ENCODE measurements at regions not wholly inside any gene's neighbourhood (a gene's known extent, or its start where the extent isn't known, plus 50 kb on each side); places are given as distances from the start of the nearest gene placed in this dataset.

DNA sequence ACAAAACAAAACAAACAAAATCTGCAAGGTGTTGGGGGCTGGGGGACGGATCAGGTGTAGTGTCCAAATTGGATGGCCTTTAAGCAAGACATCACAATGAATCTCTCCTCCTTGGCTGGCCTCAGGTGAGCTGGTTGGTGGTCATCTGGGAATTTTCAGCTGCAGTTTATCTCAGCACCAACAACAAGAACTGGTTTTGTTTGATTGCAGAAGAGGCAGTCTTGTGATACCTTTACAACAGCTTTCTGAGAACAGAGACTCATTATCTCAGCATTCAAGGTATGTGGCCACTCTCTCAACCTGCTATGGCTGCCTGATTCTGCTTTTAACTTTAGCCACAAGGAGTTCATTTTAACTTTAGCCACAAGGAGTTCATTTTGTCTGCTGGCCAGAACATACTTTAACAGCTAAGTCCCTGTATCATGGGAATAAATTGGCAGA, 1543.4 kb downstream of the EFNA5 start:
- Mint-ChIP-seq H3K27ac (ENCODE audit: unreplicated experiment) (no peak overlapping the region), H3K4me1 (ENCODE audit: unreplicated experiment) (no peaks in the 10 kb centered on the region), H3K36me3 (ENCODE audit: low read depth, unreplicated experiment) (no peaks in the 10 kb centered on the region), H3K9me3 (ENCODE audit: unreplicated experiment) (no peaks in the 10 kb centered on the region), H3K4me3 (ENCODE audit: unreplicated experiment) (no peak overlapping the region), H3K27me3 (ENCODE audit: unreplicated experiment) (no peaks in the 10 kb centered on the region)
- TF ChIP-seq, protein P1, sequence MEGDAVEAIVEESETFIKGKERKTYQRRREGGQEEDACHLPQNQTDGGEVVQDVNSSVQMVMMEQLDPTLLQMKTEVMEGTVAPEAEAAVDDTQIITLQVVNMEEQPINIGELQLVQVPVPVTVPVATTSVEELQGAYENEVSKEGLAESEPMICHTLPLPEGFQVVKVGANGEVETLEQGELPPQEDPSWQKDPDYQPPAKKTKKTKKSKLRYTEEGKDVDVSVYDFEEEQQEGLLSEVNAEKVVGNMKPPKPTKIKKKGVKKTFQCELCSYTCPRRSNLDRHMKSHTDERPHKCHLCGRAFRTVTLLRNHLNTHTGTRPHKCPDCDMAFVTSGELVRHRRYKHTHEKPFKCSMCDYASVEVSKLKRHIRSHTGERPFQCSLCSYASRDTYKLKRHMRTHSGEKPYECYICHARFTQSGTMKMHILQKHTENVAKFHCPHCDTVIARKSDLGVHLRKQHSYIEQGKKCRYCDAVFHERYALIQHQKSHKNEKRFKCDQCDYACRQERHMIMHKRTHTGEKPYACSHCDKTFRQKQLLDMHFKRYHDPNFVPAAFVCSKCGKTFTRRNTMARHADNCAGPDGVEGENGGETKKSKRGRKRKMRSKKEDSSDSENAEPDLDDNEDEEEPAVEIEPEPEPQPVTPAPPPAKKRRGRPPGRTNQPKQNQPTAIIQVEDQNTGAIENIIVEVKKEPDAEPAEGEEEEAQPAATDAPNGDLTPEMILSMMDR (IDR thresholded peaks at IDR 0.05; ENCODE audit: unreplicated experiment) = no peak
- no peak for DNase-seq (ENCODE audit: low spot score)

DNA sequence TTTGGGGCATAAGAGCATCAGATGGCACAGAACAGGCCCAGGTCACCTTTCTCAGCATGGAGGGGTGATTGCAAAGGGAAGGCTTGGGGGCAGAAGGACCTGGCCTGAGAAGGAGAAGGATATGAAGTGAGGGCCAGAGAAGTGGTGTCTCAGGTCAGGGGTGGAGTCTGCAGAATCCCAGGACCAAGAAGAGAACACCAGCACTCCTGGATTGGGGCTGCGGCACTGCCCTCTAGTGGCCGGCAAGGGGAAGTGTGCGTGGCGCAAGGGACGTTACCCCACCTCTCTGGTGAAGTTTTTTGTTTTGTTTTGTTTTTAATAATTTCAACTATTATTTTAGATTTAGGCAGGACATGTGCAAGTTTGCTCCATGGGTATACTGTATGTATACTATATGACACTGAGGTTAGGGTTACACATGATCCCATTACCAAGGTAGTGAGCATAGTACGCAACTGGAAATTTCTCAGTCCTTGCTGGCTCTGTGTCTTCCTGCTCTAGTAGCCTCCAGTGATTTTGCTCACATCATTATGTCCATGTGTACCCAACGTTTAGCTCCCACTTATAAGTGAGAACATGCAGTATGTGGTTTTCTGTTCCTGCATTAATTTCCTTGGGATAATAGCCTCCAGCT, 1548.6 kb downstream of the EFNA5 start:
- no peaks in the 10 kb centered on the region for H3K4me1 Mint-ChIP-seq (ENCODE audit: unreplicated experiment)
- peaks cover 2% of the 10 kb centered on the region for H3K27me3 Mint-ChIP-seq (ENCODE audit: unreplicated experiment)
- TF ChIP-seq, protein P1 (IDR thresholded peaks at IDR 0.05; ENCODE audit: unreplicated experiment) = peak; percentile 93
- no peak overlapping the region for H3K4me3 Mint-ChIP-seq (ENCODE audit: unreplicated experiment)
- DNase-seq (ENCODE audit: low spot score) = peak; percentile 51
- no peaks in the 10 kb centered on the region for H3K9me3 Mint-ChIP-seq (ENCODE audit: unreplicated experiment)
- H3K27ac Mint-ChIP-seq (ENCODE audit: unreplicated experiment) = no peak overlapping the region
- H3K36me3 Mint-ChIP-seq (ENCODE audit: low read depth, unreplicated experiment) = no peaks in the 10 kb centered on the region

DNA sequence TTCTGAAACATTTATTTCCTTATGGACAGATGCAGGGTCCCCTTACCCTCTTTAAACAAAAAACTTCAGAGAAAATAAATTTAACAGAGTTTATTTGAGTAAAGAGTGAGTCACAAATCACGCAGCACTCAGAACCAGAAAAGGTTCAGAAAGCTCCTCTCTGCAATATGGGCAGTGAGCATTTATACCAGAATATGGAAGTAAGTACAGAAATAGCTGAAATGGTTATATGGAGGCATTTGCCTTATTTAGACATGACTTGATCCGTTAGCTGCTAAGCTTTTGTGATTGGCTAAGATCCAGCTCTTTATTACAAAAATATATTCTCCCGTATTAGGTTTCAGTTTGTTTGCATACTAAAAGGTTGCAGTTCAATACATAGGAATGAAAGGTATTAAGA, 1554.1 kb downstream of the EFNA5 start:
- Mint-ChIP-seq H3K9me3 (ENCODE audit: unreplicated experiment) (no peaks in the 10 kb centered on the region), H3K4me3 (ENCODE audit: unreplicated experiment) (no peak overlapping the region), H3K27me3 (ENCODE audit: unreplicated experiment) (peaks cover 2% of the 10 kb centered on the region), H3K27ac (ENCODE audit: unreplicated experiment) (no peak overlapping the region), H3K36me3 (ENCODE audit: low read depth, unreplicated experiment) (no peaks in the 10 kb centered on the region), H3K4me1 (ENCODE audit: unreplicated experiment) (no peaks in the 10 kb centered on the region)
- TF ChIP-seq, protein P1 (IDR thresholded peaks at IDR 0.05; ENCODE audit: unreplicated experiment) = no peak
- no peak for DNase-seq (ENCODE audit: low spot score)

DNA sequence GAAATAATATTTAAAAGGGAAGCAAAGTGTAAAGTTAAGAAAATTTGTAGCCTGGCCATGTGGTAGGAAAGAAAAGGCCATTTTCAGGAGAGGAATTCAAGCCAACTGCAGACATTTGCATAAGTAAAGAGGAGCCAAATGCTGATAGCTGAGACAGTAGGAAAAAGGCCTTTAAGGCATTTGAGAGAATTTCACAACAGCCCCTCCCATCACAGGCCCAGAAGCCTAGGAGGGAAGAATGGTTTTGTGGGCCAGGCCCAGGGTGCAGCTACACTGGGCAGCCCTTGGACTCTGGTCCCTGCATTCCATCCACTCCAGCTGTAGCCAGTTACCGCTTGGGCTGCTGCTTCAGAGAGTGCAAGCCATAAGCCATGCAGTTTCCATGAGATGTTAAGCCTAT, 1556.8 kb downstream of the EFNA5 start:
- H3K4me1 Mint-ChIP-seq (ENCODE audit: unreplicated experiment) = no peaks in the 10 kb centered on the region
- no peak overlapping the region for H3K4me3 Mint-ChIP-seq (ENCODE audit: unreplicated experiment)
- no peaks in the 10 kb centered on the region for H3K36me3 Mint-ChIP-seq (ENCODE audit: low read depth, unreplicated experiment)
- TF ChIP-seq, protein P1 (IDR thresholded peaks at IDR 0.05; ENCODE audit: unreplicated experiment) = no peak
- no peak for DNase-seq (ENCODE audit: low spot score)
- no peaks in the 10 kb centered on the region for H3K9me3 Mint-ChIP-seq (ENCODE audit: unreplicated experiment)
- H3K27me3 Mint-ChIP-seq (ENCODE audit: unreplicated experiment) = no peaks in the 10 kb centered on the region
- H3K27ac Mint-ChIP-seq (ENCODE audit: unreplicated experiment) = no peak overlapping the region

DNA sequence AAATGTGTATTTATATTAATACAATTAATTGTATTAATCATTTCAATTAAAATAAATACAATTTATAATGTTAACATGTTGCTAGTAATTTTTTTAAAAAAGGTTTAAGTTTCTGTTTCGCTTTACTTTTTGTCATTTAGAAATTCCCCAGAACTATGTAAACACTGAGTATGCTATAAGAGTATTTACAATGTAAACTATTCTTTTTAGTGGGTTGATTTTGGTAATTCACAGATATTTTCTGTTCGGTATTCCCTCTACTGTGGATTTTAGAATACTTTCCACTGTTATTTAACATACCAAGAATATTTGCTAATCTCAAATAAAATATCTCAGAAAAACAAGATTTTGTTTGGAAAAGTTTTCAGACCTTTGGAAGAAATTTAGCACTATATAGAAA, 1564.4 kb downstream of the EFNA5 start:
- DNase-seq (ENCODE audit: low spot score) = no peak
- Mint-ChIP-seq H3K27me3 (ENCODE audit: unreplicated experiment) (no peaks in the 10 kb centered on the region), H3K27ac (ENCODE audit: unreplicated experiment) (no peak overlapping the region), H3K4me1 (ENCODE audit: unreplicated experiment) (no peaks in the 10 kb centered on the region), H3K36me3 (ENCODE audit: low read depth, unreplicated experiment) (no peaks in the 10 kb centered on the region), H3K9me3 (ENCODE audit: unreplicated experiment) (no peaks in the 10 kb centered on the region), H3K4me3 (ENCODE audit: unreplicated experiment) (no peak overlapping the region)
- TF ChIP-seq, protein P1 (IDR thresholded peaks at IDR 0.05; ENCODE audit: unreplicated experiment) = no peak

Data from endothelial cell (in vitro differentiated cells).